Dermis microvascular lymphatic vessel endothelial cell (primary cell): ENCODE measurements at regions not wholly inside any gene's neighbourhood (a gene's known extent, or its start where the extent isn't known, plus 50 kb on each side); places are given as distances from the start of the nearest gene placed in this dataset.
A peak's percentile ranks its signal among the peaks of the same experiment; 100 is the strongest.

Experiments used
- DNase-seq, 2 donors: peaks; one replicate each; pipeline versions ENCODE4 v3.0.0 to v3.0.0-alpha.2; 2010; ENCODE audit warnings: low read depth in 2 of 2

DNA sequence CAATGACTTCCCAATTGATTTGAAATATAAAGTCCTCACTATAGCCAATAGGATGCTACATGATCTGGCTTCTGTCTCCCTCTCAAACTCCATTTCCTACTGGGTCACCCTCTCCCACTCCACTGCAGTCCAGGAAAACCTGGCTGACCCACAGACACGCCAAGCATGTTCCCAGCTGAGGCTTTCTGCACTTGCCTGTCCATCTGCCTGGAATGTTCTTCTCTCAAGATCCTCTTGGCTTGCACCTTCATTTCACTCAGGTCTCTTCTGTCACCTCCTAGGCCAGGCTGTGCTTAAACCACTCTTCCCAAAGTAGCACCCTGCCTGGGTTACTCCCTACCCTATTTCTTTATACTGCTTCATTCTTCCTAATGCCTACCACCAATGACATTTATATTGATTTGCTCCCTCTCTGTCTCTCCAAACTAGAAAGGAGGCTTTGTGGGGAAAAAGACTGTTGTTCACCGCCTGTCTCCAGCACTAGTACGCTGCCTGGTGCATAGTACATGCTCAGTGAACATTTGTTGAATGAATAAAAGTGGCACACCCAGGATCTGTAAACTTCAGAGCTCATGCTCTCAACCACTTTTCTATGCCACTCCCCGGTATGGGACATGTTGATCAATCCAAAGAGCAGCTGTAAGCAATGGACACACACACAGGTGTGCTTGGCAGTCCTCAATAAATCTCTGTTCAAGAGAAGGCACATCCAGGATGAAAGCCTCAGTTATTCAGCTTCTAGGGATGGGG lies 261.3 kb downstream of the FOXO1 start:
- no peak for DNase-seq

DNA sequence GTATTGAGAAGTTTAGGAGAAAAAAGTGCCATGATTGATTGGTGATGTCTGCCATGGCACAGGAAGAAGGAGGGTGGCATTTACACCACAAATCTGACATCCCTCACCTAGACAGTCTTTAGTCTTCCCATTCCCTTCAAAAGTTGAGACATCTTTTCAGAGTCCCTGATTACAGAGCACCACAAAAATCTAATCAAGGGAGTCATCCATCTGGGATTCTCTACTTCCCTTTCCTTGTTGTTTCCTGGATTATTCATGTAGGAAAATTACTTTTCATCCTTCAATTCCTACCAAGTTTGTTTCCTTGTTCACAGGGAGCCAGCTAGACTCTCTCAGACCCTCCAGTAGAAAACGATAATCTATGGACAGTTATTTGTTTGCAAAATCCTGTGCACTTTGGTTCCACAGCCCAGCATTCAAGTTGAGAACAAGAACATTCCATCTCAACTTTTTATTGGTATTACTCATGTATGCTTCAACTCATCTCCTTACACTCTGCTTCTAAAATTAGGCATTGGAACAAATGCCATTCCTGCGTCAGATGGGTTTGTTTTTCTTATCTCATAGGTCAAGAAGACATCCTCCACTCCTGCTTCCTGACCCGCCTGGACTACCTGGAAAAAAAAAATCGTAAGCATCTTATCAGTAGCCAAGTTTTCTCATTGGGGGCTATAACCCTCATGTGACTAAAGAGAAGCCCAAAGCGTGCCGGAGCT lies 259.9 kb downstream of the FOXO1 start:
- peak; percentile 71 to 86 for DNase-seq

DNA sequence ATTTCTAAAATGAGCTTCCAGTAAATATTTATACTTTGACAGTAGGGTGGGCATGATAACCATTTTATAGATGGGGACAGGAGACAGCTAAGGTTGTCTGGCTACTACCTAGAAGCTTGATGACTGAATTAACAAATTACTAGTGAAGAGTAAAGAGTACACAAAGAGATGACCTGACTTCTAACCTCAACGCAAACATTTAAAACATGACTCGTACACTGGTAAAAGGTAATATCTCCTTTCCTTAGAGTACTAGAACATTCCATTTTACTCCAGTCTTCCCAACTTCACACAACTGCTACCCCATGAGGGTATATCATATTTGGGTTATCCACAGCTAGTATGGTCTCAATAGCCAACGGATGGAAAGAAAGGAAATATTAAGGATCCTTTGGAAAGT lies 258.9 kb downstream of the FOXO1 start:
- DNase-seq: no peak

DNA sequence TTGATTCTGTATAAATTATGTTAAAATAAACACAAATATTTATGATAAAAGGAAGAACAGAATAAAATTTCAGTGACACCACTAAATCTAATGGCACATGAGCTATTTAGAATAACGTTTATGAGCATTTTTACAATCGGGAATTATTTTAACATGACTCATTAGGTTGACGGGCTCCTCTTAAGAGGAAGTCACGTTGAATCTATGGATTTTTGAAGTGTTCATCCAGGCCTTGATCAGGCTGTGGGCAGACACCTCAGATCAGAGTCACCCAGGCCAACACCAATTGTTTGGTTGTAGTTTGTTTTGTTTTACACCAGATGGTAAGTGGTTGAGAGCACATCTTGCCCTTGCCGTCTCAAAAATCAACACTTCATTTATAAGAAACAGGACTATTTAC lies 257.8 kb downstream of the FOXO1 start:
- DNase-seq: peak in 1 of 2 donors; percentile 70

DNA sequence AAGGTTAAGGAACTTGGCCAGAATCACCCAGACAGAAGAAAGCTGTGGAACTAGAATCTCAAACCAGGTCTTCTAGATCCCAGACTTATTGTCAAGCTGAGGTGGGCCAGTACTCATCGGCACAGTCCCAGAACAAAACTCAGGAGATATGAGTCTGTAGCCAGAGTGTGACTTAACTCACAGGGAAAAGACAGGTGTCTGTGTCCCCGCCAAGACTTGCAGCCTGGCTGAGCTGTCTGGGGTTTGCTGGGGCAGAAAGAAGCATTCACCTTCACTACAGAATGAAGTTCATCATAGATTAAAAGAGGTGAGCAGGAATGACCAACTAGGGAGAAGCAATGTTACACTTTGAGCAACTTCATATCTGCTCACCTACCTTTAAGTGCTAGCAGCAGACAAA lies 257.2 kb downstream of the FOXO1 start:
- no peak for DNase-seq

DNA sequence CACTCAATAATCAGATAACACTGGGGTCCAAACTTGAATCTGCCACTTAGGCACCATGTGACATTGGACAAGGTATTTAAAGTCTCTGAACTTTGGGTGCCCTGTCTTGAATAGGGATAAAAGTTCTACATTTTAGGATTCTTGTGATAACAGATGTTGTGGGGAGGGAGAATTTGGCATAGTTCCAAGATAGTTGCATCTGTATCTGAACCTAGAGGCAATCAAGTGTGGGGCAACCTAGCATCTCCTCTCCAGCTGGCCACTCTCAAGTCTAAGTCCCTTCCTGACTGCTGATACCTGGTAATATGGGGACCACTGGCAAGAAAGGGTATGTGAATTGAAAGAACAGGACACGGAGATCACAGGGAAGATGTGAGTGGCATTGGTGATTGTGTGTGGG lies 256.1 kb downstream of the FOXO1 start:
- no peak for DNase-seq

DNA sequence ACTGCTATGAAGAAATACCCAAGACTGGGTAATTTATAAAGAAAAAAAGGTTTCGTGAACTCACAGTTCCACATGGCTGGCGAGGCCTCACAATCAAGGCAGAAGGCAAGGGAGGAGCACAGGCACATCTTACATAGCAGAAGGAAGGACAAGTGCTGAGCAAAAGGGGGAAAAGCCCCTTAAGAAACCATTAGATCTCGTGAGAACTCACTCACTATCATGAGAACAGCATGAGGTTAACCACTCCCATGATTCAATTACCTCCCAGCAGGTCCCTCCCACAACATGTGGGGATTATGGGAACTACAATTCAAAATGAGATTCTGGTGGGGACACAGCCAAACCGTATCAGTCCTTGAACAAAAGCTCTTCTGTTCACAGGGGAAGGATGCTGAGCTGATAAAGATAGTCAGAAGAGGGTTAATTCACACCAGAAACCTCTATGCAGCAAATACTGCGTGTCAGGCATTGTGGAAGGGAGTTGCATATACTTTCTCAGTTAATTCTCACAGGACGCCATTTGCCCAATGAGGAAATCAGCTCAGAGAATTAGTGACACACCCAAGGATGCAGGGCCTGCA lies 246.2 kb downstream of the FOXO1 start:
- DNase-seq: no peak

DNA sequence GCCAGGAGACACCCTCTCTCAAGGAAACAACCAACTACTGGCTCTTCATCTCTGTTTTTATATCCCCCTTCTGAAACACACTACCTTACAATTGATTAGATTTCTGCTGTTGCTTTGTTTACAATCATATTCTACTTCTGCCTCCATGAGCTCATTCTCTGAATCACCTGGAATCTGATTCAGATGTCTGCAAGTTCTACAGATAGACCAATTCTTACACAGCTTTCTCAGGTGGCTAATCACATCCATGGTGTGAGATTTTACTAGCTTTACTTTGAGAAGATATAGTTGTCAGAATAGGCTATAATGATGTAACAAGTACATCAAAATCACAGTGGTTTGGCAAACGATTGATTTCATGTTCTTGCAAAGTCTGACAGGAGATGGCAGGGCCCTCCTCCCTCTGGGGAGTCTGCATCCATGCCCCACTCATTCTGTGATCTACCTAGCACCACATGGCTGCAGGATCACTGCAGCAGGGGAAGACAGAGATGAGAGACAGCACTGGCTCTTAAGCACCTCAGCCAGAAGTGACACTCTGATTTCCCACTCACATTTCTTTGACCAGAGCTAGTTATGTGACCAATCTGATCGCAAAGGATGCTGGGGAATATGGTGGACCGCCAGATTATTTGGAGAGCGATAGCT lies 243.7 kb downstream of the FOXO1 start:
- no peak for DNase-seq

DNA sequence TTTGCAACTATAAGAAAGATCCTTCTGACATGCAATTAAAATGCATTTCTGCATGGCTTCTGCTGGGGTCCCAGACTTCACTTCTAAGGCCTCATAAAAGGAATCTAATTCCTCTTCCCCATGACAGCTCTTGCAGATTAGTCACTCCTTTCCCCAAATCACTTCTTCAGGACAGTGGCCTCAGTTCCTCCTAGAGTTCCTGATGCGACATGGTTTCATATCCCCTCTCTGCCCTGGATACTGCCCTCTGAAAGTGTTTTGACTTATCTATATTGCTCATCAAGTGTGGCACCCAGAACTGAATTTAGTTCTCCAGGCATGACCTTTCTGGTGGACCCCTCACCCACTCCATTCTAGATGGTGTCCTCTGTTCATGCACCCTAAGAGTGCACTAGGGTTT lies 238.1 kb downstream of the FOXO1 start:
- DNase-seq: no peak

DNA sequence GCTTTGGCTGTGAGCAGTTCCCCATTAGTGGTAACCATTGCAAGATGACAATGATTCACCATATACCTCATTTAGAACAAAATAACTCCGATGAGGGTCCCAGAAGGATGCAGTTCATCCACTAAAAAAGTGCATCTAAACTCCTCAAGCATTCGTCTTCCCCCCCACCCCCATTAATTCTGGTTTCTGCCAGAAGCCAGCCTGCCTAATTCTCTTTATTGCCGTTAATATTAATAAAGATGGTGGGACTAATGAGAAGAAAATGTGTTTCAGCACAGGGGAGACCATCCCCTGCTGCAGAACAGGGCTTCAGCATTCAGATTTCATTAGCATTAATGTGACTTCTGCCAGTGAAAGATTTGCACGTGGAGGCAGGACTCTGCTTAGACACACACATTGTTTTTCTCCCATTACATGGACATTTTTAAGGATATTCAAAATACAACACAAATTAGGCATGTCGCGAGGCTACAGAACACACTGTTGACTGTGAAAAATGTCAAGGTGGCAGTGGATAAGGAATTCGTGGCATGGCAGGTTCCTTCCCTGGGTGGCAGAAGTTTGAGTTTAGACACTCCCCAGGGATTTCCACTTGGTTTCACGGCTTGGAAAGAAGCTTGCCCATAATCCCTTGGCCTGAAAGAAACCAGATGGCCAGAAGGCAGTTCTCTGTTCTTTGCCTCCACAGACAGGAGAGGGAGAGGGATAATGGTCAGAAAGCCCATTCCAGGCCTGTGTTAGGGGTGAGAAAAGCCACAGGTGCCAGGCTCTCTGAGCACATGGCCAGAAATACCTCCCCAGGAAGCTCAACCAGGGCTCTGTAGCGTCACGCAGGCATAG lies 236.5 kb downstream of the FOXO1 start:
- DNase-seq: no peak

DNA sequence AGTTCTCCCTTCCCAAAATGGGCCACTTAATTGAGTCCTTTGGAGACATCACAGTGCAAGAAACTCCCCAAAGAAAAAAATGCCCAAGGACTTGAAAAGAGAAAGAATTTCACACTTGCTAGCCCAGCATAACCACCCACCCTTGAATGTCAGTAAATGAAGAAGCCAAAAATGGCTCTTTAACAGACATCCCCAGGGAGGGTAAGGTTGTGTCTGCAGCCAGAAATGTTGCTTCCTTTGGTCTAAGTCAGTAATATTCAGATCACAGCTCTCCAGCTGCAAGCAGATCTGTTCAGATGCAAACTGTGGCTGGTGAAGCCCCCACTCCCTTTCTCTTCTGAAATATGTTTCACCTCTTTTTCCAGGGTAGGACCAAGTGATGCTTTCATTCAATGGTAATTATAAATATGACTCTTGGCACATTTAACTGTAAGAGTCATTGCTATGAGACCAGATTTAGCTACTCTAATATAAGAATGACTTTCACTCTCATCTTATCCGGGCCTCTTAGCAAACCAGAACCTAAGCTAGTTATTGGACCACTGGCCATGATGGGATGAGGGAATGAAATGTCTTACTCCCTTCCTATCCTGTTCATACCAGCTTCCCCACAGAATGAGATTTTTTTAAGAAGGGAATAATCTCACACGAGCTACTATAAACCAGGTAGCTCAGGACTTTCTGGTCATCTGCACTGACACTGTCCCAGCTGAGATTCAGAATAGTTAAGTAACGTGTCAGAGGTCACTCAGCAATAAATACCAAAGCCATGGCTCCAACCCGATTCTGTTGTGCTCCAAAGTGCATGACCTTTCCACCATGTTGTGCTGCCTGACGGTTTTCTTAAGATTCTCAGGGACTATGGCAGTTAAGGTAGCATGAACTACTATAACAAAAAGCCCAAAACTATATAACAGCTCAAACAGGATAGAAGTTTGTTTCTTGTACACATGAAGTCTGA lies 234.1 kb downstream of the FOXO1 start:
- no peak for DNase-seq

DNA sequence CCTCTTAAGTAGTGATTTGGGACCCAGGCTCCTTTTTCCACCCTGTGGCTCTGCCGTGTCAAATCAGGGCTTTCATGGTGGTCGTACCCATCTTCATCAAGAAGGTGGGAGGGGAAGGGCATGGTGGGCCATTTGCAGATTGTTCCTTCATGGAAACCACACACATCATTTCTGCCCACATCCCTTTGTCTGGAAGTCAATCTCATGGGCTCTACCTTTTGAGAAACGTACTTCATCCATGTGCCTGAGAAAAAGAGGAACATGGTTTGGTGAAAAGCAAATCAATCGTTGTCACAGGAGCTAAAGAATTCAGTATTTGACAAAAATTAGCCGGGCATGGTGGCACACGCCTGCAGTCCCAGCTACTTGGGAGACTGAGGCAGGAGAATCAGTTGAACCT lies 233.4 kb downstream of the FOXO1 start:
- no peak for DNase-seq

DNA sequence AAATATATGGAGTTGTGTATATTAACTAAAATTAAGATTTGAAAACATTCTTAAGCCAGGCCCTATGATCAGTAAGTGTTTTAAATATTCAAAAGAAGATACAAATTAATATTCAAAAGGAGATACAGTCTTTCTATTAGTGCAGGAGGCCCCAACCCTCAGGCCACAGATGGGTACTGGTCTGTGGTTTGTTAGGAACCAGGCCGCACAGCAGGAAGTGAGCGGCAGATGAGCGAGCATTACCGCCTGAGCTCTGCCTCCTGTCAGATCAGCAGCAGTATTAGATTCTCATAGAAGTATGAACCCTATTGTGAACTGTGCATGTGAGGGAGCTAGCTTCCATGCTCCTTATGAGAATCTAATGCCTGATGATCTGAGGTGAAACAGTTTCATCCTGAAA lies 232.9 kb downstream of the FOXO1 start:
- no peak for DNase-seq

DNA sequence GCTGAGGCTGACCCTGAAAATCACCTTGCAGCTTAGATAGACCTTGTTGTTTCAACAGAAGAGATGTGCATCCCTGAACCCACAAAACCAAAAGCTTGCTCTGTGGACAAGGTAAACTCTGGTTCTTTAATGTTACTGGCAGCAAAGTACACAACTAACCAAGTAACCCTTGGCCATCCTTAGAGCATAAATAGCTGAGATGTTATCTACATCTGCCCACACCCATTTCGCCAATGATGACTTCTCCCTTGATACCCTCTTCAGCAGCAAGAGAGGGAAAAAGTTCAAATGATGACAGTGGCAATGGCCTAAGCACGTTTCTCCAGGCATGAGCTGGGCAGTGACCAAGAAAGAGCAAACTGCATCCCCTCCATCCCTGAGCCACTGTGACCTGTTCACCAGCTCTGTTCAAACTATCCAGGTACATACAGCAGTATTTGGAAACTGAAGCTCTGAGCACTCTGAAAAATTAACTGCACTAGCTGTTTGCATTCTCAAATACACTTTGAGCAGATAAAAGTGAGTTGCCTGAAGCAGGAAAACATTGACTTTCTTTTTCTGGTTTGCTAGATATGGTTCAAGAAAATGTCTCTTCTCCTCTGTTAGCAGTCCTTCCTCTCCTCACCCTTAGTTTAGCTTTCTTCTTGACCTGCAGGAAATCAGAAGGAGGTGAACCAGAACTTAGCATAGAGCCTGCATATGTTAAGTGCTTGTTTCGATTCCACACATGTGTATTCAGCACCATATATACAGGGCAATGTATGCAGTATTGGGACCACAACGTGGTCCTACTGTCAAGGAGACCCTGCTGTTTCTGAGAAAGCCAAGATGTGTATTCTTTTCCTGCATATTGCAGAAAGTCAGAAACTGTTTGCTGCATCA lies 231.7 kb downstream of the FOXO1 start:
- DNase-seq: no peak

DNA sequence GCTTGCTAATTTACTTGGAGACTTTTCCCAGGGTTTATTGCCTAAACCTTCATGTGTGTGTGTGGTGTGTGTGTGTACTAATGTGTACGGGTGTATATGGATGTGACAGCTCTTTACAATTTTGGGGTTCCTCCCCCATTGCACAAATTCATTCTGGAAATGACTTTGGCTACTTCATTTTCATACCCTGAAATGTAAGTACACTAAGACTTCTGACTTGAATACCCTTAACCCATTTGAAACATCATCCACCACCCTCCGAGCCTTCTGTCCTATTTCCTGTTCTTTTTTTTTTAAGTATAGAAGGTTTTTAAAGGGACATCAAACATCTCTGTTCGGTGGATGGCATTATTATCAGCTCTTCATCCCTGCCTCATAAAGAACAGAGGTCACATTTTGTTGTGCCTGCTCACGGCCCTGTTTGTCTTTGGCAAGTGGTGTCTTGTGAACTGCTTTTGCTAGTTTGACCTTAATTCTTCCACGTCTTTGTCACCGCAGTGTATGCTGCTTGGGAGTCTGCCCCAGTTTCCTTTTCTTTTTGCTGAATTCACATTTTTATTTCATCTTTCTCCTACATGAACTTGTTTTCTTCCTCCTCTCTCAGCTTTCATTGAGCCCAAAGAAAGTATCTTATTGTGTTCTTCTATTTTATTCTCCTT lies 228.3 kb downstream of the FOXO1 start:
- peak in 1 of 2 donors; percentile 42 for DNase-seq

DNA sequence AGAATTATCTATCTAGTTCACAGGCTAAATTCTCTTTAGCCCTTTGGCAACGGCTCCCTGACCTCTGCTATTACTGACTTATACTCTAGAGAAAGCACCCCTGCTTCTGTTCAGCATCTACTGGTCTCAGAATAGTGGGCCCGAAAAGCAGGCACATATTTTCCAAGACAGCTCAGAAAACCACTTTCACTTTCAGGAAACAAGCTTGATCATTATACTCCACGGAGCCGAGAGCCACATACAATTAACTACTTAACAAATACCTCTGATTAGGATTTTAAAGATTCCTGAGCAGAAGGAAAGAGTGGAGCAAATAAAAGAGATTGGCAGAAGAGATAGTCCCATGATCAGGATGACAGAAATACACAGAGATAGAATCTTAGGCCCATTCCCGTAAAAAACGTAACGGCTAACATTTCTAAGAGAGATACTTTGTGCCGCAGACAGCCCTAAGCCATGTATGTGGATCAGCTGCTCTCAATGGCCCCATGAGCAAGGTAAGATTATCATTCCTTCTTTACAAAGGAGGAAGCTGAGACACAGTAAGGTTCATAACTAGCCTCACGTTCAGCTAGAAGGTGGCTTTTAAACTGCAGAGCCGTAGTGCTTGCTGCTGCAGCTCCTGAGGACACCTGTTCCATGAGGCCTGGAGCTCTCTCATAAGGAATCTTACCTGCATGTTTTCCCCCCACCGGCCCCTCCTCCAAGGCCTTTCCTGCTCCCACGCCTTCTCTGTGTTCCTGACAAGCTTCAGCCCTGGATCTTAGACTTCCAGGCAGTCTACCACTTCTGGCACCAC lies 227.2 kb downstream of the FOXO1 start:
- peak in 1 of 2 donors; percentile 46 for DNase-seq

DNA sequence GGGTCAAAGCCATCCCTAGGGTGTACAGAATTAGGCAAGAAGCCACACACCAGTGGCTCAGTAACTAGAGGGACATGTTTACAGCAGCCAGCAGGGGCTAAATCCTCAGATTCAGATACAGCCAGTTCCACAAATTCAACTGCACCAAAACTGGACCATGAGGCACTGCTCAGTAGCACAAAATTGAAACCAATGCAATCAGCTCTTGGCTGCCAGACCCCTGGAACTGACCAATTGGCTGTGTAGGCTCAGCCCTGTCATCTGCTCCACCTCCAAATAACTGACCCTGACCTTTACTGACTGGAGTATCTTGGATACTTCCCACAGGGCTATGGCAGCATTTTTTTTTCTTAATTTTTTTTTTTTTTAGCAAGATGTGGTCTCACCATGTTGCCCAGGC lies 226.5 kb downstream of the FOXO1 start:
- DNase-seq: no peak
